Left forelimb (tissue), 1 donor: ENCODE measurements at regions not wholly inside any gene's neighbourhood (a gene's known extent, or its start where the extent isn't known, plus 50 kb on each side); places are given as distances from the start of the nearest gene placed in this dataset.

Source experiments
- DNase-seq: peaks from one replicate; pipeline ENCODE4 v3.0.0-alpha.2; 2018; ENCODE audit warnings: low spot score

DNA sequence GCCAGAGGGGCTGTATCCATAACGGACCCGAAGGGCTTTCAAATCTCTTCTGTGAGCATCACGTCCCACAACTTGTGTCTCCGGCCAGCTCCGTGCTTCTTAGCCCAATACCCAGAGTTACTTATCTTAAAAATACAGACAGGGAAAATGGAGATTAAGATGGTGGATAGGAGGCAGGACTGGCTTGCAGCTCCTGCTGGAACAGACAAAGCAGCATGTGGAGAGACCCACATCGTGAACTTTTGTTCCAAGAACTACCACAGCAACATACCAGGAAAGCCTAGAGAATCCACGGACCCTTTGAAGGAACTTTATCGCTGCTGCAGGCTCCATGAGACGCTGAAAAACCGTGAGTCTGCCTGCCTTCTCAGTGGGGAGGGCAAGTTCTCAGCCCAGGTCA is 113.7 kb downstream of the RNASET2 start:
- DNase-seq: no peak

DNA sequence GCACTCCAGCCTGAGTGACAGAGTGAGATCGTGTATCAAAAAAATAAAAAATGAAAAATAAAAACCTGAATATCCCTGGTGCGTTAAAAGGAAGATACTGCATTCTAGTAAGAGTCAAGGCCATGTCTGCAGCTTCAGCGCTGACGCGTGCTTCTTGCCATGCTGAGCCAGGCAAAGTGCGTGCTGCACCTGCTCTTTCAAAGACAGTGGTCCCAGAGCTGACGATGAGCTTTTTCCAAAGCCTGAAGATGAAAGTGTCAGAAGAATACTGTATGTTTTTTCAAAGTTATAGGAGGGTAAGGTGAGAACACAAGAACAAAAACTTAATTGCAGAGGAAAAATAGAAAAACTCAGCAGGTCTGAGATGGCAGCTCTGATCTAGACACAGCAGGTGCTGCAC is 115.1 kb downstream of the RNASET2 start:
- DNase-seq: no peak

DNA sequence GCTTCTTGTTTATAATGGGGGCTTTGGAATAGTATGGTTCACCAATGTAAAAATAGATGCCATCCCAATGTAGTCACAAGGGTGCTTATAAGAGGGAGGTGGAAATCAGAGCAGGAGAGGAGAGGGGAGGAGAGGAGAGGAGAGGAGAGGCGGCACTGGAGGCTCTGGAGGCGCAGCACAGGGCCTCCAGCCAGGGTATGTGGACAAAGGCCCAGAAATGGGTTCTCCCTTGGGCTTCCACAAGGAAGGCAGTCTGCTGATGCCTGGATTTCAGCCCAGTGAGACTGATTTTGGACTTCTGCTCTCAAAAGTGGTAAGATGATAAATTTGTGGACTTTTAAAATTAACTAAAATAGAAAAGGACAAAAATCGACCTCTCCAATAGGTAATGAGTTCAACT is 116.8 kb downstream of the RNASET2 start:
- no peak for DNase-seq

DNA sequence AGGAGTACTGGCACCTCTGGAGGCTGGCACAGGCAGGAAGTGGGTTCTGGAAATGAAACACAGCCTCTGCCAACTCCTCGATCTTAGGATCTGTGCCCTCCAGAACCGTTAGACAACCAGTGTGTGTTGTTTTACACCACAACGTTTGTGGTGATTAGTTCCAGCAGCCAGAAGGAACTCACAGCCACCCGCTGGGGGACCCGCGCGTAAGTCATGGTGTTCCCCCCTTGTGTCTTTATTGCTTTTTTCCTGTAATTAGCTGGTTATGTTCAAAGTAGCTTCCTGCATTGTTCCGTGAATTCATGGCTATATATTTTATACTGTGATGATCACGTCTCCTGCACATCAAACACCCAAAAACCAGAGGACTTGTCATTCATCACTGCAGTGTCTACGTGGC is 117.4 kb downstream of the RNASET2 start:
- DNase-seq: no peak

DNA sequence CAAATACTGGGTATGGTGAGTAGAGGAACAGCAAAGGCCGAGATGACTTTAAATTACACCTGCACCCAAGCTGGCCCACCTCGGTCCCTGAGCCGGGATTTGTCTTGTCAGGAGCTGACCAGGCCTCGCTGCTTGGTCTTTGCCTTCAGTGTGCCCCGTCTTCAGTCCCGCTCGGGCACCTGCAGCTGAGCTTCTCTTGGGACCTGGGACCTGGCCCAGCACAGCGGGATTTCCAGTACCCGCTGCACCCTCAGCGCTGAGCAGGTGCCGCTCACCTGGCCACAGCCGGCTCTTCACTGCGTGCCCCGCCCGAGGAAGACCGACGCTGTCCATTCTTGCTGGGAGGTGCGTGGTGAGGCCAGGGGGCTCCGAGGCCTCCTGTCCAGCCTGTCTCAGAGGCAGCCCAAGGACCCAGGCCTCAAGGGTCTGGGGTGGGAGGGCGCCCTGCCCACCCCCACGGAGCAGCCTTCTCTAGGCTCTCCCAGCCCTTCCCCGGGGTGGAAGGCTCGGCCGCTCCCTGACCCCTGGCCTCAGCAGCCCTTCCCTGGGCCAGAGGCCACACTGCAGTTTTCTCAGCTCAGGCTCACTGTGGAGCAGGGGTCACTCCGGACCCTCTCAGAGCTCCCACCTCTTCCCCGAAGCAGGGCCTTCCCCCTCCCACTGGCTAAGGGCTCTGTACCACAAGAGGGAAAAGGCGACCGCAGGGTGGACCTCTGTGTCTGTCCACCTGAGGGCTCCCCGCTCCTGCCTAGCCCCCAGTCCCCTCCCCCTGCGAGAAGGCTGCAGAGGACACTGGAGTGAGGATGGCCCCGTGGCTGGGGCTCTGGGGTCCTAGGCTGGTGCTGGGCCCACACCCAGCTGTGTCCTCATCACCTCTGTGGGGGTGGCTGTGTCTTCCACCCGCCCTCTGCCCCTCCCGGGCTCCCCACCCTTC is 119.3 kb downstream of the RNASET2 start:
- no peak for DNase-seq

DNA sequence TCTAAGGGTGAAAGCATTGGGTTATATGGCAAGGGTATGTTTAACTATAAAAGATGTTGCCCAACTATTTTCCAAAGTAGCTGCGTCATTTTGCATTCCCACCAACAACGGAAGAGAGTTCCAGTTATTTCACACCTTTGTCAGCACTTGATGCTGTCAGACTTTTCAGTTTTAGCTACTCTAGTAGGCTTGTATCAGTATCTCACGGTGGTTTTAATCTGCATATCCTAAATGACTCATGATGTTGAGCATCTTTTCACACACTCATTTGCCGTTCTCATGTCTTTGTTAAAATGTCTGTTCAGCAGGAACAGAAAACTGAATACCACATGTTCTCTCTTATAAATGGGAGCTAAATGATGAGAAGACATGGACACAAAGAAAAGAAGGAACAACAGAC is 122.3 kb downstream of the RNASET2 start:
- DNase-seq: no peak

DNA sequence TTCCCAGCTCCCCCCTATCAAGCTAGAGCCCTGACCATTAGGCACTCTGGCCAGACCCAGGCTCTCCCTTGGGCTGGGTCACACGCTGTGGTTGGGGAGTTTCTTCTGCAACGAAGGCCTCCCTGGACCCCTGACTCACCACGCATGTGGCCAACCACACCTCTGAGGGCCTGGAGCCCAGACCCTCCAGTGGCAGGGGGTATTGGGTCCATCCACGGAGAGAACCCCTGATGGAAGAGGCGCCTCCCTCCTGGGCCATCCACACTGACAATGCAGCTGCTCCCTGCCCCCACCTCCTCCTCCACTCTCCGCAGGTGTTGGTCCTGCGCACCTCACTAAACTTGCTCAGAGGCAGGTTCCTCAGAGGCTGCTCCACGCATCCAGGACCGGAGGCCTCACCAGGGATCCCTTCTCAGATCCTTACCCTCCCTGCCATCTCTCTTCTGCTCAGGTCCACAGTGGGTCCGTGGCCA is 125.4 kb downstream of the RNASET2 start:
- DNase-seq: no peak

DNA sequence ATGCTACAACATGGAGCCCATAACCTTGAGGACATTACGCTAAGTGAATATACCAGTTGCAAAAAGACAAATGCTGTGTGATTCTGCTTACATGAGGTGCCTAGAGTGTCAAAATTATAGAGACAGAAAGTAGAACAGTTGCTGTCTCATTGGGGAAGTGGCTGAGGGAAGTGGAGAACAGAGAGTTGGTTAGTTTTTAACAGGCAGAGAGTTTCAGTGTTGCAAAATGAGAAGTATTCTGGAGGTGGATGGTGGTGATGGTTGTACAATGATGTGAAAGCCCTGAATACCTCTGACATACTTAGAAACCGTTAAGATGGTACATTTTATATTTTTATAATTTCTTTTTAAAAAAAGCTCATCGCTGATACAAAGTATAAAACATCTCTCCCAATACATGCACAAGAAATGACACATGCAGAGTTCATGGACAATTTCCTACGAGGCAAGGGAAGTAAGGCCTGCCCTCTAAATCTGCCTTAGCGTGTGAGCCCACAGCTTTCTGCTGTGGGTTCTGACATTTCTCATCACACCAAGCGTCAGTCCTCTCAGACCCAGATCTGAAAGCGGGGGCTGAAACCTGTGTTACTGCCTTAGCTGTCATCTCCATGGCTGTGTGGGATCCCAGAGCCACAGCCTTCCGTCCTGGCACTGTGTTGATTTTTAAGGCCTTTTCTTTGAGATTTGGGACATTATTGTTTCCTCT is 126.0 kb downstream of the RNASET2 start:
- DNase-seq: no peak

DNA sequence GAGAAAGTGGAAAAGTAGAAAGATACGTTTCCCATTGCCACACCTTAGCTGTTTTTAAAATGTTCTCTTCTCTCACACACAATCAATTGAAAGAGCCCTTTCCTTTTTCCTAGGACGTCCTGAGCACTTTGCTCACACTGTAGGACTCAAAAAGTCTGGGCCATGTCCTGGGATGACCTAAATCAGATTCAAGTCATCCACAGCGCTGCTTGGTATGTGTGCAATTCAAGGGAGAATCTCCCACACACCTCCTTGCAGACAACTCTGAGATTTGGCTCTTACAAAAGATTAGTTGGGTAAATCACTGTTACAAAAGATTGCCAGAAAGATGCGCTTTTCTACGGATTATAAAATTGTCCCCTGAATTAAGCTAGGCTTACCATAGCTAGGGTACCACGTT is 130.1 kb downstream of the RNASET2 start:
- DNase-seq: no peak

DNA sequence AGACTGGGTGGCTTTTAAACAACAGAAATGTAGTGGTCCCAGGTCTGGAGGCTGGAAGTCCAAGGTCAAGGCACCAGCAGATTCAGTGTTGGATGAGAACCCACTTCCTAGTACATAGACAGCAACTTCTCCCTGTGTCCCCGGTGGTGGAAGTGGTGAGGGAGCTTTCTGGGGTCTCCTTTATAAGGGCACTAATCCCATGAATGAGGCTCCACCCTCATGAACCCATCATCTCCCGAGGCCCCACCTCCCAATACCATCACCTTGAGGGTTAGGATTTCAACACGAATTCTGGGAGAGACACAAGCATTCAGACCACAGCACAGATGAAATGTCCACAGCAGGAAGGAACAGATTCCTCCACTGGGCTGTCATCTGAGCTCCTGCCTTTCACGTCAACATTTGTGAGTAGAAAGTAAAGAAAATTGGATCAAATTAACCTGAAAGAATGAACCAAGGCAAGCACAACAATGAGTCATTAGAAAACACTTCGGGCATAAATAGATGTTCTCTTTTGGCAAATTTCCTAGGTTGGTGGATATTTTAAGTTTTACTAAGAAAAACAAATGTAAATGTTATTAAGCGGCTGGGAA is 130.7 kb downstream of the RNASET2 start:
- no peak for DNase-seq

DNA sequence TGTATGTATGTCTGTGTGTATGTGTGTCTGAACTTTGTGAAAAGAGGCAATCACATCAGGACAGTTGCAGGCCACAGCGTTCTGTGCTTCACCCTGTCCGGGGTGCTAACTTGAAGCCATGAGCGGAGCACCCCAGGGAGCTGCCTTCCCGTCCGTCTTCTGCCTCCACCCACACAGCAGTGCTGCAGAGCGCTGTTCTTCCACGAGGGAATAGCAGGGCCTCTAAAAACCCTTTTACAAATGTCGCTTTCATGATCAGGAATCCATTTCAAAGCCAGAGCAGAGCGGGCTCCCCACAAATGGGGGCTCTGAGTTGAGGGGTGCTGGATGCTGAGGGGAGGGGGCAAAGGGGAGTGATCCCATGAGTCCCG is 131.5 kb downstream of the RNASET2 start:
- no peak for DNase-seq

DNA sequence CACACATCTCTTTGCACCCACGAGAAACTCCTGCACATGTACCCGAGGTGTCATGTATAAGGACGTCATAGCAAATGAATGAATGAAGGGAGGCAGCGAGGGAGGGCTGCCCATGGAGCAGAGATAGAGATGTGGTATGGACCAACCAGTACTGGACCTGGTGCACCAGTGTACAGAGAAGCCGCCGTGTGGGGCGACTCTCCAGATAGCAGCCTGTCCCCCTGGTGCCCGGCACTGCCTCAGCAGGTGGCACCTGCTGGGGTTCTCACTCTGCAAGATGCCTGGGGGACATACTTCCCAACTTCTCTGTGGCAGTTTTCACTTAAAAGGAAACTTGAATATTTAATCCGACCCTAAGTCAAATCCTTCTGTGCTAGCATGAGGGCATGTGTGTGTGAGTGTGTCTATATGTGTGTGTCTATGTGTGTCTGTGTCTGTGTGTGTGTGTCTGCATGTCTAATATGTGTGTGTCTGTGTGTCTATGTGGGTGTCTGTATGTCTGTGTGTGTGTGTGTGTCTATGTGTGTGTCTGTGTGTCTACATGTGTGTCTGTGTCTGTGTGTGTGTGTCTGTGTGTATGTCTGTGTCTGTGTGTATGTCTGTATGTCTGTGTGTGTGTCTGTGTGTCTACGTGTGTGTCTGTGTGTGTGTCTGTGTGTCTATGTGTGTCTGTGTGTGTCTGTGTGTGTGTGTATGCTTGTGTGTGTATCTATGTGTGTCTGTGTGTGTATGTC is 132.0 kb downstream of the RNASET2 start:
- DNase-seq: no peak

DNA sequence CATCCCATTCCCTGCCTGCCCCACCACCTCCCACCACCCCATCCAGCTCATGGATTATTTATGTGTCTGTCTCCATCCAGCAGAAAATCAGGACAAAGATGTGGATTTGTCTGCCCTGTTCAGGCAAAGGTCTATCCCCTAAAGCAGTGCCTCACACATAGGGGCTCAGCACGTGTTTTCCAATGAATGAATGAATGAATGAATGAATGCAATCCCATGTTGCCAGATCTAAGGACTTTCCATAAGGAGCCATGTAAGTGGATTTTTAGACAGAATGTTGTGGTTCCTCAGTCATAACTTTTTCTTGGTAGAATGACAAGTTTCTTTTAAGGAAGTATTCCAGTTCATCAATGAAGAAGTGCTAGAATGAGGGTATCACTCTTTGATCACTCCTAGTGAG is 133.7 kb downstream of the RNASET2 start:
- DNase-seq: no peak

DNA sequence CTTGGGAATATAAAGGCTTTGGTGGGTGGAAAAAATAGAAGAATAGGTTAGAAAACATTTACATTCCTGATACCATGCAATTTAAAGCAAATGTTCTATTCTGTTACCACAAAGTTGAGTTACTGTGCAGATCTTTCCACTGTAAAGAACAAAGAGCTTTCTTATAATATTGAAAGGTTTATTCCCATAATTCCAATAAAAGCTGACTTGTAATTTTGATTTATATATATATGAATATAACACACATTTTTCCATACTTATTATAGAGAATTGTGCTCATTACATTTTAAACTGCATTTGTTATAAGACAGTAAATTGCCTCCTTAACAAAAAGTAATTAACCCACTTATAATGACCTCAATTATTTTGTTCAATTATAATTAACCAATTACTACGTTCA is 135.9 kb downstream of the RNASET2 start:
- no peak for DNase-seq

DNA sequence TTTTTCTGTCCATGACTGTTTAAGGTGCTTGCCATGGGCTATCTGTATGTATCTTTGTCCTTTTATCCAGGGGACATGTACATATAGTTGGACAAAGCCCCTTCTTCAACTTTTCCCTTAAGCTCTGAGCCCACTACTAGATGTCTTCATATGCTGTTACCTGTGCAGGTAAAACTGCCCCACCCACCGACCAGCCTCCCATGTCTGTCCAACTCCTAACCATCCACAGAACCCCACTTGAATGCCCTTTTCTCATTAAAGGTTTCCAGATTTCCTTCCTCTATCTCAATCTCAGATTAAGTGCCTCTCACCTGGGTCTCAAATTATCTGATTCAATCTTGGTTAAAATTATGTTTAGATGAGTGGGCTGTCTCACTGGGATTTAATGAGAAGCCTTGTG is 136.3 kb downstream of the RNASET2 start:
- DNase-seq: no peak

DNA sequence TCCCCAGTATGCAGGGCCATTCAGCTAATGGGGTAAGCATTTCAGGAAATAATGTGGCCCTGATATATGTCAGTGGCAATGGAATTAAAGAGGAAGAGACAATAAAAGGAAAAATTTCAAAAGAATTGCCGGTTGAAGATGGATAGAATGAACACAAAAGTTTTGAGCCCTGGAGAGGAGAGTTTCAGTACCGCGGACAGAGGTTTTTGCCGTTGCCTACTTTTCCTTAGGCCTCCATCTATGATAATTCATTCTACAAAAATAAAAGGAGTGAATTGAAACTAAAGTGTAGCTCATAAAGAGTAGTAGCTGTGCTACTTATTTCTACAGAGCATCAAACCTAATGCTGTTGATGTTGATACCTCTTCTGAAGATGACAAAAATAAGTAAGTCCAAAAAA is 140.7 kb downstream of the RNASET2 start:
- DNase-seq: no peak

DNA sequence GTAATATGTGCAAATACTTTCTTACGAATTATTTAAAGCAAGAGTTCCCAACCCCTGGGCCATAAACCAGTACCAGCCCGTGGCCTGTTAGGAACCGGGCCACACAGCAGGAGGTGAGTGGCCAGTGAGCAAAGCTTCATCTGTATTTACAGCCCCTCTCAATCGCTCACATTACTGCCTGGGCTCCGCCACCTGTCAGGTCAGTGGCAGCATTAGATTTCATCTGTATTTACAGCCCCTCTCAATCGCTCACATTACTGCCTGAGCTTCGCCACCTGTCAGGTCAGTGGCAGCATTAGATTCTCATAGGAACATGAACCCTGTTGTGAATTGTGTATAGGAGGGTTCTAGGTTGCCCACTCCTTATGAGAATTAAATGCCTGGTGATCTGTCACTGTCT is 142.0 kb downstream of the RNASET2 start:
- DNase-seq: no peak

DNA sequence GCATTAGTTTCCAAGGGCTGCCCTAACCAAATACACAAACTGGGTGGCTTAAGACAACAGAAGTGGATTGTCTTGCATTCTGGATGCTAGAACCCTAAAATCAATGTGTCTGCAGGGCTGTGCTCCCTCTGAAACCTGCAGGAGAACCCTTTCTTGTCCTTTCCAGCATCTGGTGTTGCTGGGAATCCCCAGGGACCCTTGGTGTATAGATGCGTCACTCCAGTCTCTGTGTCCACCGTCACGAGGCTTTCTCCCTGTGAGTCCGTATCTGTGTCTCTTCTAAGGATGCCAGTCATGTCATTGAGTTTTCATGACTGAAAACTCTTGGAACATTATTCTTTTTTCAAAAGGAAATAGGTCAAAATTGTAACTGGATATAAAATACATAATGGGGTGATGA is 142.9 kb downstream of the RNASET2 start:
- DNase-seq: no peak

DNA sequence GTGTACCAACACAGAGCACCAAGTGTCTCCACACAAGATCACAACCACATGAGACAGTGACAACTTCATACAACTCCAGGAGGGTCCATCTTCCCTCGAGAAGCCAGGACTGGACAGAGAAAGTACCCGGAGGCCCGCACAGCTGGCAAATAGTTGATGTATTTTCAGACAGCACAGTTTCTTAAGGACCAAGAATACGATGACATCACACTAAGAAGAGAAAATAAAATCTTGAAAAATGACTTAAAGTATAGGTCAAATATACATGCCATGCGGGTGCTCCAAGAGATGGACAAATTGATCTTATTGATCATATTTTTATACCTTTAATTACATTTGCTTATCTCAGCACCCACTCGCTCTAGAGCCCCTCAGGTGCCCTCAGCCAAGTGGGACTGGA is 145.5 kb downstream of the RNASET2 start:
- no peak for DNase-seq

DNA sequence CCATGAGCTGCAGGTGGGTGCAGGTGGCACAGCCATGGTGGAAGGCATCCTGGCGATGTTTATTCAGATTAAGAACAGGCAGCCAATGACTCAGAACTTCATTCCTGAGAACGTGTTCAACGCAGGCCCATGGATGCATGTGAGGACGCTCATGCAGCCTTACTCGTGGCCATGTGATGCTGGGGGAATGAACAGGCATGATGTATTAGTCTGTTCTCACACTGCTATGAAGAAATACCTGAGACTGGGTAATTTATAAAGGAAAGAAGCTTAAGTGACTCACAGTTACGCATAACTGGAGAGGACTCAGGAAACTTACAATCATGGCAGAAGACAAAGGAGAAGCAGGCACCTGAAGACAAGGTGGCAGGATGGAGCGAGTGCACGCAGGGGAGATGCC is 146.6 kb downstream of the RNASET2 start:
- DNase-seq: no peak

DNA sequence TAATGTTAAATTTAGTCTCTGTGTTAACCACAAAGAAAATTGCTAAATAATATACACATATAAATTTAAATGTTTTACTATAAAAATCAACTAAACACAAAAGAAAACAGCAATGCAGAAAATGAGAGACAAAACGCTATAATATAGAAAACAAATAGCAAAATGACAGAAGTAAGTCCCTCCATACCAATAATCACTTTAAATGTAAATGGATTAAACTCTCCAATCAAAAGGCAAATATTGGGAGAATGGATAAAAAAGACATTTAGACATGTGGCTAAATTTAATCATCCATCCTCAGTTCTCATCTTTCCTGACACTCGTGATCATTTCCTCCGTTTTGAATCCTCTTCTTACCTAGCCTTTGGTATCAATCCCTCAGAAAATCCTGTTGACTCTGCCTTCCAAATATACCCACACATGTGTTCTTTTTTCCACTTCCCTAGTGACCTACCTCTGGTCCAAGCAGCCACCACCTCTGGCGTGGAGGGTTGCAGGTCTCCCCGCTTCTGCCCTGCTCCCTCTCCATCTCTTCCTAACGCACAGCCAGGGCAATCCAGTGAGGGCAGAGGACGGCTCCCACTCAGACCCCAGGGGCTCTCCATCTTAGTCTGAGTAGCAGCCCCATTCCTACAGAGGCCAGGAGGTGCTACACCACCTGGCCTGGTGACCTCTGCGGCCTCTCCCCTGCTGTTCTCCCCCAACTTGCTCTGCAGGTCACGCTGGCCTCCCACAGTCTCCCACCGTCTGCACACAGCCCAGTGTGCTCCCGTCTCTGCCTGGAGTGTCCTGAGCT is 149.2 kb downstream of the RNASET2 start:
- no peak for DNase-seq
